Transverse colon (tissue), 4 donors: ENCODE measurements at regions not wholly inside any gene's neighbourhood (a gene's known extent, or its start where the extent isn't known, plus 50 kb on each side); places are given as distances from the start of the nearest gene placed in this dataset.

Experiments
- CTCF ChIP-seq, 5 experiments: fragments of 200-600 bp in 3 of 5; fragments of 450-650 bp in 2 of 5; sonication (generic) in 3 of 5; IDR thresholded peaks; 1 replicate in 2 of 5; 2 replicates in 3 of 5; pipeline ENCODE4 v1.5.1; 2016 to 2017; ENCODE audit warnings: antibody characterized with exemption in 5 of 5, inconsistent platforms in 3 of 5, mild to moderate bottlenecking in 2 of 5, moderate library complexity in 1 of 5
- EP300 ChIP-seq: sonication (generic); formaldehyde crosslinking; IDR thresholded peaks from one replicate; pipeline ENCODE4 v1.6.1; 2017; ENCODE audit warnings: antibody characterized with exemption, low read depth
- POLR2A ChIP-seq: fragments of 450-650 bp; IDR thresholded peaks from one replicate; pipeline ENCODE4 v1.6.1; 2016; ENCODE audit warnings: antibody characterized with exemption, mild to moderate bottlenecking, moderate library complexity
- POLR2AphosphoS5 ChIP-seq, 3 donors: sonication (generic); formaldehyde crosslinking; IDR thresholded peaks; one replicate each; pipeline ENCODE4 v1.6.1; 2016; ENCODE audit warnings: antibody characterized with exemption in 3 of 3

GRCh38 chr3:148540266-148540665, 157.4 kb upstream of the AGTR1 start:
- TF ChIP-seq CTCF (IDR thresholded peaks at IDR 0.05), result no peak
- TF ChIP-seq POLR2A, result no peak
- no peak for TF ChIP-seq POLR2AphosphoS5 (IDR thresholded peaks at IDR 0.05)
- no peak for TF ChIP-seq EP300
